ENCODE measurements at regions not wholly inside any gene's neighbourhood (a gene's known extent, or its start where the extent isn't known, plus 50 kb on each side); places are given as distances from the start of the nearest gene placed in this dataset.

DNA sequence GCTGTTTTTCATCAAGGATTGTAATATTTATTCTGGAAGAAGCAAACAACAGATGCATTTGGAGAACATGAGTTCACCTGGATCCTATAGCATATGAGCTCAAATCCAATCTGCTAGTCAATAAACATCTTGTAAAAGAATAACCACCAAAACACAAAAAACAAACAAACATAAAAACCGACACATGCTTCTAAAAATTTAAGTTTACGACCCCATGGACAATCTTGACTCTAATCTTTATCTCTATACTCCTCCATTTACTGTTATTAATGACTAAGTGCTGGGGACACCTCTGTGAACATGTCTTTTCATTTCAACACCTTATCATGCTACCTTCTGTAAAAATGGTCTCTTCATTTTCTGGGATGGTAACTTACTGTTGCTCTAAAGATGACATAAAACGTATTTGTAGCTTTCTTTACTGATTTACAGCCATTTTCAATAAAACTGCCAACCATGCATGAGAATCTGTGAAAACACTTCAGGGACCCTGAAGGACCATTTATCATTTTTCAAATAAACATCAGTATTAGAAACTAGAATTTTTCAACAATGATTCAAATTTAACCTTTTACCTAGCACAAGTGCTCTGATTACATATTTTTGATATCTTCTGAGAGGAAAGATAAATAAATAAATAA, 123.8 kb upstream of the SOX5 start:
- Histone ChIP-seq H3K4me3 (no peak overlapping the region), H3K9me3 (replicated peaks) (no peaks in the 10 kb centered on the region), H3K36me3 (no peaks in the 10 kb centered on the region), H3K27me3 (no peaks in the 10 kb centered on the region), H3K4me1 (peaks cover 28% of the 10 kb centered on the region), H3K27ac (no peak overlapping the region)
- DNase-seq: peak in 1 of 2 experiments; percentile 6

GRCh38 chr12:24072302-24072701, 122.8 kb upstream of the SOX5 start:
- Histone ChIP-seq H3K27ac (no peak overlapping the region), H3K36me3 (no peaks in the 10 kb centered on the region), H3K4me1 (peaks cover 28% of the 10 kb centered on the region), H3K27me3 (no peaks in the 10 kb centered on the region), H3K9me3 (replicated peaks) (no peaks in the 10 kb centered on the region), H3K4me3 (no peak overlapping the region)
- DNase-seq: peak in 1 of 2 experiments; percentile 42

- H3K4me1 ChIP-seq: peaks cover 28% of the 10 kb centered on the region
- no peak overlapping the region for H3K4me3 ChIP-seq
- no peak for DNase-seq
- no peaks in the 10 kb centered on the region for H3K27me3 ChIP-seq
- H3K27ac ChIP-seq: no peak overlapping the region
- H3K36me3 ChIP-seq: no peaks in the 10 kb centered on the region
- H3K9me3 ChIP-seq (replicated peaks): no peaks in the 10 kb centered on the region
Measured at GRCh38 chr12:24071842-24072241, 122.4 kb upstream of the SOX5 start.

GRCh38 chr12:24069532-24070395, 120.3 kb upstream of the SOX5 start:
- DNase-seq: peak; percentile 84 to 93
- H3K27me3 ChIP-seq: no peaks in the 10 kb centered on the region
- H3K27ac ChIP-seq: peak overlapping the region; percentile 83
- no peaks in the 10 kb centered on the region for H3K36me3 ChIP-seq
- H3K9me3 ChIP-seq (replicated peaks): no peaks in the 10 kb centered on the region
- peaks cover 28% of the 10 kb centered on the region for H3K4me1 ChIP-seq
- peak overlapping the region; percentile 41 for H3K4me3 ChIP-seq

DNA sequence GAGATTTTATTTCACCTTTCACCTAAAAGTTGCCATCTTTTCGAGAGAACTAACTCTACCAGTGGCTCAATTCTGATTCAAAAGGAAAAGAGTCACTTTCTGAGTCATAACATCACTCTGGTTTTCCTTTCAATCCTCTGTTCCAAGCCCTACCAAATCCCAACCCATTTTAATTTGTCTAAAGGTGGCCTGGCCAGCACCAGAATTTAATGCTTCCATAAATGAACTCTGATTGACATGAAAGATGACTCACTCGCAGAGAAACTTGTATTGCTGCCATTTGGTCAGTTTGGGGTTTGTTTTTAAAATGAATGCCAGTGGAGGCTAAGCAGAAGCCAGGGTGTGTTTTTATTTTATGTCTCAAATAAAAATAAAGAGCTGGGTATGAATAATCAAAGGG, 117.4 kb upstream of the SOX5 start:
- Histone ChIP-seq H3K27ac (no peak overlapping the region), H3K9me3 (replicated peaks) (no peaks in the 10 kb centered on the region), H3K36me3 (no peaks in the 10 kb centered on the region), H3K4me3 (no peak overlapping the region), H3K4me1 (peaks cover 23% of the 10 kb centered on the region), H3K27me3 (no peaks in the 10 kb centered on the region)
- no peak for DNase-seq

DNA sequence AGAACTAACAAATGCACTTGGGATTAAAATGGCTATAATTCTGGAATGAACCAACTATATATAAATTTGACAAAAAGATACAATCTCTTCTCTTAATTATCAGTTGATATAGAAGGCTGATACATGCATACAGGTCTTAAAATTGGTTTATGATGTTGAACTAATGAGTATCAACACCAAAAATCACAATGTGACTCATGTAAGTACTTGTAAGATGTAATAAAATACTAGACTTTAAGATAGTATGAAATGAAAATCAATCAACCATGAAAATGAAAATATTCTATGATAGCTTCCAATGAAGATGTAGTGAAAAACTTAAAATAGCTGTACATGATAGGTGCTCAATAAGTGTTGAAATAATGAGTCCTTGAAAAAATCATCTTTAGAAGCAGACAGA, 116.6 kb upstream of the SOX5 start:
- no peaks in the 10 kb centered on the region for H3K27me3 ChIP-seq
- no peak overlapping the region for H3K27ac ChIP-seq
- no peak for DNase-seq
- no peaks in the 10 kb centered on the region for H3K36me3 ChIP-seq
- H3K4me3 ChIP-seq: no peak overlapping the region
- H3K4me1 ChIP-seq: peaks cover 19% of the 10 kb centered on the region
- H3K9me3 ChIP-seq (replicated peaks): no peaks in the 10 kb centered on the region

DNA sequence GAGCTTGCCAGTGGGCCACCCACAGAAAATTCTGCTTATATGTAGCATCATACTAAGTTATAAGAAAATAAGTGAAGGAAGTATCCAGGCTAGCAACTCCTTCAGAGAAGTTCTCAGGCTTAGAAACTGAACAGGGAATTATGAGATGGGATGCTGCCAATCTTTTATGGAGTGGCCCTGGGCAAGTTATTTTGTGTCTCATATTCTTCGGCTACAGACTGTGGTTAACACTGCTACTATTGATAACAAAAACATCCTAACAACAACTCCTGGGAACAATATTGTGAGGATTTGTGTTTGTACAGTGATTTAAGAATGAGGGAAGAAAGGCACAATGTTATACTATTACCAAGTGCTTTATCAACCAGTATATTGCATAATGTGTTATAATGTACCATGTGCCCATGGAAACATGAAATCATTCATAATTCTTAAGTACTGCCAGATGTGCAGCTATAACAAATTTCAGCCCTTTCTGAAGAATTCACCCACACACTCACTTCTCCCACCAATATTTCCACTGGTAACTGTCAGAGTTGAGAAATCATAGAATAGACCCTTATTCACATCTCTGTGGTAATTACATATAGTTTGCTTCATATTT, 113.3 kb upstream of the SOX5 start:
- no peak for DNase-seq
- Histone ChIP-seq H3K4me1 (no peaks in the 10 kb centered on the region), H3K9me3 (replicated peaks) (no peaks in the 10 kb centered on the region), H3K27me3 (no peaks in the 10 kb centered on the region), H3K27ac (no peak overlapping the region), H3K36me3 (no peaks in the 10 kb centered on the region), H3K4me3 (no peak overlapping the region)

- no peaks in the 10 kb centered on the region for H3K27me3 ChIP-seq
- no peaks in the 10 kb centered on the region for H3K9me3 ChIP-seq (replicated peaks)
- H3K36me3 ChIP-seq: no peaks in the 10 kb centered on the region
- H3K4me1 ChIP-seq: no peaks in the 10 kb centered on the region
- H3K27ac ChIP-seq: no peak overlapping the region
- no peak overlapping the region for H3K4me3 ChIP-seq
- no peak for DNase-seq
Measured at GRCh38 chr12:24060089-24060488, 110.6 kb upstream of the SOX5 start.

- H3K27ac ChIP-seq: no peak overlapping the region
- no peaks in the 10 kb centered on the region for H3K4me1 ChIP-seq
- peak in 1 of 2 experiments; percentile 17 for DNase-seq
- no peak overlapping the region for H3K4me3 ChIP-seq
- no peaks in the 10 kb centered on the region for H3K9me3 ChIP-seq (replicated peaks)
- H3K27me3 ChIP-seq: no peaks in the 10 kb centered on the region
- H3K36me3 ChIP-seq: no peaks in the 10 kb centered on the region
Measured at GRCh38 chr12:24057920-24058476, 108.5 kb upstream of the SOX5 start.

DNA sequence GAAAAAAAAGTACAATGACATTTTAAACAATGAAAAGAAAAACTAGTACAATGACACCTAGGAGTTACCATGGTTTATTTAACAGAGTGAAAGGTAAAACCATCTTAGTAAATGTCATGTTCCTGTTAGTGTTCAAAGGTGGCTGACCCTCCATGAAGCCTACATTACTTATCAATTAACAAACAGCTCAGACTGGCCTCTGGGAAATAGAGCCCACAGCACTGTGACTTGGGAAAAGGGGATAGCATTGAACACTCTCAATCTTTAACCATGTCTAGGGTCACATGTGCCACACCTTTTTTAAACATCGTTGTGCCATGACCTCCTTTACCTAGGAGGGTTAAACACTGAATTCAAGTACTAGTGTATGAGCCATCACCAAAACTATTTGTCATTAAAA, 106.3 kb upstream of the SOX5 start:
- no peaks in the 10 kb centered on the region for H3K27me3 ChIP-seq
- no peak overlapping the region for H3K4me3 ChIP-seq
- H3K9me3 ChIP-seq (replicated peaks): no peaks in the 10 kb centered on the region
- no peak for DNase-seq
- no peaks in the 10 kb centered on the region for H3K36me3 ChIP-seq
- H3K4me1 ChIP-seq: no peaks in the 10 kb centered on the region
- H3K27ac ChIP-seq: no peak overlapping the region

DNA sequence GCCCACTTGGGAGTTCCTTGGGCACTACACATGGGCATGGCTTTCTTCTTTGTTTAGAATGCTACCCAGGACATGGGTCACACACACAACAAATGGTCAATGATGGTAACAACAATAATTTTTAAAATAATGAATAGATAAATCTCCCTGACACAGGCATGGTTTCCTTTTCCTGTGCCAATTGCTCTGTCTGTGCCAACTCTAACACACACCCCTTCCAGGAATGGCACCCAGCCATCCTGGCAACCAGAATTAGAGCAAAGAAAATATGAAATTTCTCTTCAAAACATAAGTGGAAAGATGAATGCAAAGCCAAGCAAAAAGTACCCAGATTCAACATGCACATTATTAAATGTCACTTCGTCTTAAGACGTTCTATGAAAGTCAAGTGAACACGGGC, 104.9 kb upstream of the SOX5 start:
- Histone ChIP-seq H3K4me3 (no peak overlapping the region), H3K36me3 (no peaks in the 10 kb centered on the region), H3K4me1 (no peaks in the 10 kb centered on the region), H3K27me3 (no peaks in the 10 kb centered on the region), H3K9me3 (replicated peaks) (no peaks in the 10 kb centered on the region), H3K27ac (no peak overlapping the region)
- DNase-seq: no peak

GRCh38 chr12:24049728-24050127, 100.3 kb upstream of the SOX5 start:
- Histone ChIP-seq H3K27me3 (no peaks in the 10 kb centered on the region), H3K27ac (no peak overlapping the region), H3K4me3 (no peak overlapping the region), H3K36me3 (no peaks in the 10 kb centered on the region), H3K4me1 (no peaks in the 10 kb centered on the region), H3K9me3 (replicated peaks) (no peaks in the 10 kb centered on the region)
- DNase-seq: no peak

DNA sequence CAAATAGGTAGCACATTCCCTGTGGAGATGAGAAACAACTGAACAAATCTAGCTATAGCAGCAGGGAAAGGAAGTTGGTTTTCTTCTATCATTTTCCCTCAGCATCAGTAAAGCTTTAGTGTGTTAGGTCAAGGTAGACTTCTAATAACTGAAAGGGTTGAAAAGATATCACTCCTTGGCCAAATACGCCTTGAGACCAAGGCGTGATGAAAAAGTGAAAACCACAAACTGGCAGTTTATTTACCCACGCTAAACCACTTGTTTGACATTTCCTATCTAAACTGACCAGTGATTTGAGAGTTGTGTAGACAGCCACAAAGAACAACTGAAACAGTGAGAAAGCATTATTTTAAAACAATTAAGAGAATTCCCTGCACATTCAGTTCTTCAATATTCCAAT, 99.6 kb upstream of the SOX5 start:
- Histone ChIP-seq H3K36me3 (no peaks in the 10 kb centered on the region), H3K27me3 (no peaks in the 10 kb centered on the region), H3K9me3 (replicated peaks) (no peaks in the 10 kb centered on the region), H3K27ac (no peak overlapping the region), H3K4me1 (no peaks in the 10 kb centered on the region), H3K4me3 (no peak overlapping the region)
- DNase-seq: no peak

DNA sequence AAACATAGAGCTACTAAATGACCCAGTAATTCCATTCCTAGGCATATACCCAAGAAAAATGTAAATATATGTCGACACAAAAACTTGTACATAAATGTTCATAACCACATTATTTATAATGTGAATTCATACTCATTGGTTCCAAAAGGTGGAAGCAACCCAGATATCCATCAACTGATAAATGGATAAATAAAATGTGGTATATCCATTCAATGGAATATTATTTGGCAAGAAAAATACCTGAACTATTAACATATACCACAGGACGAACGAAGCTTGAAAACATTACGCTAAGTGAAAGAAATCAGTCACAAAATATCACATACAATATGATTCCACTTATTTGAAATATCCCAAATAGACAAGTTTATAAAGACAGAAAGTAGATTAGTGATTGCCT, 99.0 kb upstream of the SOX5 start:
- no peak overlapping the region for H3K27ac ChIP-seq
- H3K36me3 ChIP-seq: no peaks in the 10 kb centered on the region
- H3K4me3 ChIP-seq: no peak overlapping the region
- no peaks in the 10 kb centered on the region for H3K4me1 ChIP-seq
- DNase-seq: no peak
- H3K9me3 ChIP-seq (replicated peaks): no peaks in the 10 kb centered on the region
- no peaks in the 10 kb centered on the region for H3K27me3 ChIP-seq

GRCh38 chr12:24047326-24047725, 97.9 kb upstream of the SOX5 start:
- Histone ChIP-seq H3K9me3 (replicated peaks) (0 out of 2 replicates have a peak, but pooled peaks cover 4% of the 10 kb centered on the region), H3K36me3 (no peaks in the 10 kb centered on the region), H3K4me3 (no peak overlapping the region), H3K27ac (no peak overlapping the region), H3K4me1 (no peaks in the 10 kb centered on the region), H3K27me3 (no peaks in the 10 kb centered on the region)
- no peak for DNase-seq
